Kidney epithelial cell (primary cell): ENCODE measurements at regions not wholly inside any gene's neighbourhood (a gene's known extent, or its start where the extent isn't known, plus 50 kb on each side); places are given as distances from the start of the nearest gene placed in this dataset.
A peak's percentile ranks its signal among the peaks of the same experiment; 100 is the strongest.

Experiments
- DNase-seq: peaks from one replicate; pipeline ENCODE4 v3.0.0-alpha.2; 2010; ENCODE audit warnings: low read depth
- H3K27me3 ChIP-seq: 2 replicates; pipeline ENCODE4 v1.6.0; 2011; ENCODE audit warnings: low read length; ENCODE audit not compliant: control insufficient read depth, insufficient read depth
- H3K36me3 ChIP-seq: 2 replicates; pipeline ENCODE4 v1.5.1; 2011; ENCODE audit warnings: low read length; ENCODE audit not compliant: control insufficient read depth, insufficient read depth
- H3K4me3 ChIP-seq: 2 replicates; pipeline ENCODE4 v1.5.1; 2011; ENCODE audit warnings: low read depth, mild to moderate bottlenecking, control low read depth, low read length
- CTCF ChIP-seq: IDR thresholded peaks from 2 replicates; pipeline ENCODE4 v1.5.1; 2011; ENCODE audit warnings: mild to moderate bottlenecking, moderate library complexity, low read length, control low read depth, inconsistent platforms; ENCODE audit not compliant: insufficient read depth, poor library complexity, severe bottlenecking

GRCh38 chr2:145284551-145284950 lies 764.6 kb upstream of the ZEB2 start:
- Histone ChIP-seq H3K4me3 (no peak overlapping the region), H3K27me3 (no peaks in the 10 kb centered on the region), H3K36me3 (no peaks in the 10 kb centered on the region)
- TF ChIP-seq CTCF: no peak
- DNase-seq: no peak

GRCh38 chr2:145283131-145283530 lies 763.2 kb upstream of the ZEB2 start:
- TF ChIP-seq CTCF: no peak
- H3K36me3 ChIP-seq: no peaks in the 10 kb centered on the region
- no peak for DNase-seq
- H3K4me3 ChIP-seq: no peak overlapping the region
- H3K27me3 ChIP-seq: no peaks in the 10 kb centered on the region

GRCh38 chr2:145277922-145278321 lies 758.0 kb upstream of the ZEB2 start:
- Histone ChIP-seq H3K27me3 (no peaks in the 10 kb centered on the region), H3K4me3 (no peak overlapping the region), H3K36me3 (no peaks in the 10 kb centered on the region)
- no peak for TF ChIP-seq CTCF
- no peak for DNase-seq

- Histone ChIP-seq H3K36me3 (no peaks in the 10 kb centered on the region), H3K4me3 (no peak overlapping the region), H3K27me3 (no peaks in the 10 kb centered on the region)
- no peak for TF ChIP-seq CTCF
- peak; percentile 19 for DNase-seq
These were observed 753.9 kb upstream of the ZEB2 start for GRCh38 chr2:145273840-145274239.

GRCh38 chr2:145268931-145269330 lies 749.0 kb upstream of the ZEB2 start:
- H3K27me3 ChIP-seq: no peaks in the 10 kb centered on the region
- H3K4me3 ChIP-seq: no peak overlapping the region
- no peak for TF ChIP-seq CTCF
- DNase-seq: no peak
- no peaks in the 10 kb centered on the region for H3K36me3 ChIP-seq

GRCh38 chr2:145267451-145267850 lies 747.5 kb upstream of the ZEB2 start:
- Histone ChIP-seq H3K4me3 (no peak overlapping the region), H3K36me3 (no peaks in the 10 kb centered on the region), H3K27me3 (no peaks in the 10 kb centered on the region)
- DNase-seq: no peak
- no peak for TF ChIP-seq CTCF
